ENCODE measurements at regions not wholly inside any gene's neighbourhood (a gene's known extent, or its start where the extent isn't known, plus 50 kb on each side); places are given as distances from the start of the nearest gene placed in this dataset.

DNA sequence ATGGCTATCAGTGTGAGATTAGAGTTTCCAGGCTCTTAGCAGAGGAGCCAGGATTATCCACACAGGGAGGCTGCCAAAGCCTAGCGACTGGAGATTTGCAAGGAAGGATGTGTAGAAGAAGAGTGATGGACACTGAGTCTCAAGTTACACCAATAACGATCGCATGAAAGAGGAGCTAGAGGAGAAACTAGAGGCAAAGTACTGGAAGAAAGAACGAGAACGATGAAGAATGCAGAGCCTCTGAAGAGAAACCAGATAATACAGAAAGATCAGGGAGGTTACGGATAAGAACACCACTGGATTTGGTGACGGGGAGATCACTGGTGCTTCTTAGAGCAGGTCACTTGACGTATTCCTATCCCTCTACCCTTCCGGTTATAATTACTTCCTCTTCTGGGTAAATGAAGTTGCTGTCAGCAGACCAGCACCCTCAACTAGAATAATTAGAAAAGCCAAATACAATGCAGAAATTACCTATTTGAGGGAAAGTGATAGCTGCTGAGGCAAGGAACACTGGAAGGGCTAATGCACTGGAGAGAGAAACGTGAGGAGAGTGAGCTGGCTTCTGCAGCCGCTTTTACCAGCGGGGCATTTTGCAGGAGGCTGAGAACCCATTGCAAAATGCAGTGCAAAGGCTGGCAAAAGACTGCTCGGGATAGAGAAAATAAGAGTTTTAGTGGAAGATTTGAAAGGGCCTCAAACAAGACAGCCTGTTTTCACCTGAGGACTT is 93.1 kb upstream of the HIF1A start:
- Histone ChIP-seq H3K4me3 (ENCODE audit: low read depth in 1 of 2, low read length in 2 of 2) (peak overlapping the region; percentile 32 to 34), H3K36me3 (ENCODE audit: control insufficient read depth in 1 of 2, insufficient read depth in 2 of 2, low read length in 2 of 2) (no peaks in the 10 kb centered on the region), H3K9ac (ENCODE audit: low read depth in 1 of 2, low read length in 2 of 2) (no peak overlapping the region), H3K27me3 (ENCODE audit: control insufficient read depth in 1 of 2, insufficient read depth in 2 of 2, low read length in 2 of 2) (no peaks in the 10 kb centered on the region), H3K9me3 (ENCODE audit: control insufficient read depth in 1 of 2, low read length in 2 of 2) (no peaks in the 10 kb centered on the region), H3K27ac (ENCODE audit: low read depth, low read length) (no peak overlapping the region), H3K4me1 (ENCODE audit: control insufficient read depth in 1 of 2, insufficient read depth in 2 of 2, low read length in 2 of 2) (peaks cover 2 to 16% of the 10 kb centered on the region in 2 donors)

GRCh38 chr14:61602733-61603077 is 92.6 kb upstream of the HIF1A start:
- Histone ChIP-seq H3K27ac (ENCODE audit: low read depth, low read length) (no peak overlapping the region), H3K36me3 (ENCODE audit: control insufficient read depth in 1 of 2, insufficient read depth in 2 of 2, low read length in 2 of 2) (no peaks in the 10 kb centered on the region), H3K4me1 (ENCODE audit: control insufficient read depth in 1 of 2, insufficient read depth in 2 of 2, low read length in 2 of 2) (peaks cover 3 to 18% of the 10 kb centered on the region in 2 donors), H3K9me3 (ENCODE audit: control insufficient read depth in 1 of 2, low read length in 2 of 2) (no peaks in the 10 kb centered on the region), H3K9ac (ENCODE audit: low read depth in 1 of 2, low read length in 2 of 2) (no peak overlapping the region), H3K4me3 (ENCODE audit: low read depth in 1 of 2, low read length in 2 of 2) (peak overlapping the region; percentile 32 to 34), H3K27me3 (ENCODE audit: control insufficient read depth in 1 of 2, insufficient read depth in 2 of 2, low read length in 2 of 2) (no peaks in the 10 kb centered on the region)

- H3K27ac ChIP-seq (ENCODE audit: low read depth, low read length), result no peak overlapping the region
- H3K4me3 ChIP-seq (ENCODE audit: low read depth in 1 of 2, low read length in 2 of 2), result no peak overlapping the region
- peaks cover 7 to 28% of the 10 kb centered on the region in 2 donors for H3K4me1 ChIP-seq (ENCODE audit: control insufficient read depth in 1 of 2, insufficient read depth in 2 of 2, low read length in 2 of 2)
- H3K9me3 ChIP-seq (ENCODE audit: control insufficient read depth in 1 of 2, low read length in 2 of 2), result no peaks in the 10 kb centered on the region
- H3K27me3 ChIP-seq (ENCODE audit: control insufficient read depth in 1 of 2, insufficient read depth in 2 of 2, low read length in 2 of 2), result no peaks in the 10 kb centered on the region
- H3K9ac ChIP-seq (ENCODE audit: low read depth in 1 of 2, low read length in 2 of 2), result no peak overlapping the region
- H3K36me3 ChIP-seq (ENCODE audit: control insufficient read depth in 1 of 2, insufficient read depth in 2 of 2, low read length in 2 of 2), result no peaks in the 10 kb centered on the region
Measured at GRCh38 chr14:61603736-61604135, 91.6 kb upstream of the HIF1A start.

GRCh38 chr14:61607570-61608244 is 87.6 kb upstream of the HIF1A start:
- H3K9ac ChIP-seq (ENCODE audit: low read depth in 1 of 2, low read length in 2 of 2), result no peak overlapping the region
- no peaks in the 10 kb centered on the region for H3K27me3 ChIP-seq (ENCODE audit: control insufficient read depth in 1 of 2, insufficient read depth in 2 of 2, low read length in 2 of 2)
- H3K27ac ChIP-seq (ENCODE audit: low read depth, low read length), result no peak overlapping the region
- H3K4me3 ChIP-seq (ENCODE audit: low read depth in 1 of 2, low read length in 2 of 2), result no peak overlapping the region
- peaks cover 13 to 28% of the 10 kb centered on the region in 2 donors for H3K4me1 ChIP-seq (ENCODE audit: control insufficient read depth in 1 of 2, insufficient read depth in 2 of 2, low read length in 2 of 2)
- H3K9me3 ChIP-seq (ENCODE audit: control insufficient read depth in 1 of 2, low read length in 2 of 2), result no peaks in the 10 kb centered on the region
- H3K36me3 ChIP-seq (ENCODE audit: control insufficient read depth in 1 of 2, insufficient read depth in 2 of 2, low read length in 2 of 2), result no peaks in the 10 kb centered on the region

DNA sequence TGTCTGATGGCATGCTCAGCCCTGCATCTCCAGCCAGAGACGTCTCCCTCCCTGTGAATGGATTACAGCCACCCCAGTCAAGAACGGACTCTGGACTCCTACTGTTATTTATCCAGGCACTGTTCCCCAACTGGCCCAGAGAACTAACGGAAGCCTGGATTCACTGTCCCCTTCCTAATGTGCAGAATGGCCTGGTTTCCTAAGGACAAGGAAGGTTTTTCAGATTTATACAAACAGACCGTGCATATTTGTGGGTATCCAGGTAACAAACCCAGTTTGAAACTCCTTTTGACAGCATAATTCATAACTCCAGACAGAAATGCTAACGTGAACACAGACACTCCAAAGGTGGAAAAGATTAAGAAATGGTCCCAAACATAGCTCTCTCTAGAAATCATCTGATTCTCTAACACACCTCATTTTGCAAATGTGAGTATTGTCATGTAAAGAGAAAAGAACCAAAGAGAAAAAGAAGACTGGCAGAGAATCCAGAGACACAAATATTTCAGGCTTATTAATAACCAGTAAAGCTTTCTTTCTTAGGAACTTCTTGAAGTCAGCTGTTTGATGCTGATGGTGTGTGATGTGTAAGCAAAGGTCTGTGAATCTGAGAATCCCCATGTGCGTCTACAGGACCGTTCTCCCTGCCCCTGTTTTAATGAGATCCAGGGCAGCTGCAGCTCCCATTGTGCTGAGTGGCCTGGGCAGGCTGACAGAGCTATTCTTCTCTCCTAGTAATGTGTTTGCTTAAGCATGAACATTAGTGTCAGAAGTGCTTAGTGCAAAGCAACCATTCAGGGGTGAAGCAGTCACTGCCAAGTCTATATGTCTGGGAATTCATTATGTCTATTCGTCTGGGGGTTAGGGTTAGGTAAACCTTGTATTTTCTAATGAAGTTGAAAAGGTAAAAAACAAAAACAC is 86.8 kb upstream of the HIF1A start:
- H3K36me3 ChIP-seq (ENCODE audit: control insufficient read depth in 1 of 2, insufficient read depth in 2 of 2, low read length in 2 of 2), result no peaks in the 10 kb centered on the region
- H3K4me1 ChIP-seq (ENCODE audit: control insufficient read depth in 1 of 2, insufficient read depth in 2 of 2, low read length in 2 of 2), result peaks cover 13 to 22% of the 10 kb centered on the region in 2 donors
- H3K4me3 ChIP-seq (ENCODE audit: low read depth in 1 of 2, low read length in 2 of 2), result no peak overlapping the region
- no peaks in the 10 kb centered on the region for H3K9me3 ChIP-seq (ENCODE audit: control insufficient read depth in 1 of 2, low read length in 2 of 2)
- no peaks in the 10 kb centered on the region for H3K27me3 ChIP-seq (ENCODE audit: control insufficient read depth in 1 of 2, insufficient read depth in 2 of 2, low read length in 2 of 2)
- no peak overlapping the region for H3K9ac ChIP-seq (ENCODE audit: low read depth in 1 of 2, low read length in 2 of 2)
- no peak overlapping the region for H3K27ac ChIP-seq (ENCODE audit: low read depth, low read length)

GRCh38 chr14:61609191-61609843 is 86.0 kb upstream of the HIF1A start:
- Histone ChIP-seq H3K27ac (ENCODE audit: low read depth, low read length) (no peak overlapping the region), H3K9ac (ENCODE audit: low read depth in 1 of 2, low read length in 2 of 2) (peak overlapping the region in 1 of 2 donors; percentile 6), H3K9me3 (ENCODE audit: control insufficient read depth in 1 of 2, low read length in 2 of 2) (no peaks in the 10 kb centered on the region), H3K4me3 (ENCODE audit: low read depth in 1 of 2, low read length in 2 of 2) (no peak overlapping the region), H3K4me1 (ENCODE audit: control insufficient read depth in 1 of 2, insufficient read depth in 2 of 2, low read length in 2 of 2) (peaks cover 13 to 22% of the 10 kb centered on the region in 2 donors), H3K27me3 (ENCODE audit: control insufficient read depth in 1 of 2, insufficient read depth in 2 of 2, low read length in 2 of 2) (no peaks in the 10 kb centered on the region), H3K36me3 (ENCODE audit: control insufficient read depth in 1 of 2, insufficient read depth in 2 of 2, low read length in 2 of 2) (no peaks in the 10 kb centered on the region)

- Histone ChIP-seq H3K9me3 (ENCODE audit: control insufficient read depth in 1 of 2, low read length in 2 of 2) (no peaks in the 10 kb centered on the region), H3K27me3 (ENCODE audit: control insufficient read depth in 1 of 2, insufficient read depth in 2 of 2, low read length in 2 of 2) (no peaks in the 10 kb centered on the region), H3K4me1 (ENCODE audit: control insufficient read depth in 1 of 2, insufficient read depth in 2 of 2, low read length in 2 of 2) (peaks cover 13 to 22% of the 10 kb centered on the region in 2 donors), H3K36me3 (ENCODE audit: control insufficient read depth in 1 of 2, insufficient read depth in 2 of 2, low read length in 2 of 2) (no peaks in the 10 kb centered on the region), H3K9ac (ENCODE audit: low read depth in 1 of 2, low read length in 2 of 2) (peak overlapping the region in 1 of 2 donors; percentile 6), H3K27ac (ENCODE audit: low read depth, low read length) (no peak overlapping the region), H3K4me3 (ENCODE audit: low read depth in 1 of 2, low read length in 2 of 2) (no peak overlapping the region)
Measured at GRCh38 chr14:61609884-61610283, 85.4 kb upstream of the HIF1A start.

GRCh38 chr14:61610900-61611299 is 84.4 kb upstream of the HIF1A start:
- H3K27me3 ChIP-seq (ENCODE audit: control insufficient read depth in 1 of 2, insufficient read depth in 2 of 2, low read length in 2 of 2), result no peaks in the 10 kb centered on the region
- no peaks in the 10 kb centered on the region for H3K36me3 ChIP-seq (ENCODE audit: control insufficient read depth in 1 of 2, insufficient read depth in 2 of 2, low read length in 2 of 2)
- no peak overlapping the region for H3K27ac ChIP-seq (ENCODE audit: low read depth, low read length)
- no peak overlapping the region for H3K4me3 ChIP-seq (ENCODE audit: low read depth in 1 of 2, low read length in 2 of 2)
- H3K9me3 ChIP-seq (ENCODE audit: control insufficient read depth in 1 of 2, low read length in 2 of 2), result no peaks in the 10 kb centered on the region
- H3K4me1 ChIP-seq (ENCODE audit: control insufficient read depth in 1 of 2, insufficient read depth in 2 of 2, low read length in 2 of 2), result peaks cover 13 to 25% of the 10 kb centered on the region in 2 donors
- H3K9ac ChIP-seq (ENCODE audit: low read depth in 1 of 2, low read length in 2 of 2), result no peak overlapping the region

GRCh38 chr14:61611880-61612630 is 83.3 kb upstream of the HIF1A start:
- Histone ChIP-seq H3K4me3 (ENCODE audit: low read depth in 1 of 2, low read length in 2 of 2) (no peak overlapping the region), H3K9ac (ENCODE audit: low read depth in 1 of 2, low read length in 2 of 2) (no peak overlapping the region), H3K36me3 (ENCODE audit: control insufficient read depth in 1 of 2, insufficient read depth in 2 of 2, low read length in 2 of 2) (no peaks in the 10 kb centered on the region), H3K27ac (ENCODE audit: low read depth, low read length) (no peak overlapping the region), H3K27me3 (ENCODE audit: control insufficient read depth in 1 of 2, insufficient read depth in 2 of 2, low read length in 2 of 2) (no peaks in the 10 kb centered on the region), H3K9me3 (ENCODE audit: control insufficient read depth in 1 of 2, low read length in 2 of 2) (no peaks in the 10 kb centered on the region), H3K4me1 (ENCODE audit: control insufficient read depth in 1 of 2, insufficient read depth in 2 of 2, low read length in 2 of 2) (peaks cover 13 to 25% of the 10 kb centered on the region in 2 donors)

Data from duodenal mucosa (tissue), 2 donors.